BE2C (cell line): ENCODE measurements at regions not wholly inside any gene's neighbourhood (a gene's known extent, or its start where the extent isn't known, plus 50 kb on each side); places are given as distances from the start of the nearest gene placed in this dataset.

ENCODE experiments used
- DNase-seq: peaks from one replicate; pipeline ENCODE4 v3.0.0-alpha.2; 2020
- H3K27me3 ChIP-seq: fragments of 250-450 bp; sonication (Bioruptor Pico); 2 replicates; pipeline ENCODE4 v1.5.1; 2020; ENCODE audit warnings: mild to moderate bottlenecking
- H3K36me3 ChIP-seq: fragments of 250-450 bp; sonication (Bioruptor Pico); 2 replicates; pipeline ENCODE4 v1.5.1; 2020; ENCODE audit warnings: mild to moderate bottlenecking
- H3K4me1 ChIP-seq: fragments of 250-450 bp; sonication (Bioruptor Pico); 2 replicates; pipeline ENCODE4 v1.5.1; 2020
- H3K4me3 ChIP-seq: 2 replicates; pipeline ENCODE4 v1.5.1; 2011; ENCODE audit warnings: low read depth, low read length
- H3K9me3 ChIP-seq: fragments of 250-450 bp; sonication (Bioruptor Pico); 2 replicates; pipeline ENCODE4 v1.5.1; 2020
- CTCF ChIP-seq: IDR thresholded peaks from 2 replicates; pipeline ENCODE4 v1.5.1; 2012; ENCODE audit warnings: mild to moderate bottlenecking, low read depth, low read length

DNA sequence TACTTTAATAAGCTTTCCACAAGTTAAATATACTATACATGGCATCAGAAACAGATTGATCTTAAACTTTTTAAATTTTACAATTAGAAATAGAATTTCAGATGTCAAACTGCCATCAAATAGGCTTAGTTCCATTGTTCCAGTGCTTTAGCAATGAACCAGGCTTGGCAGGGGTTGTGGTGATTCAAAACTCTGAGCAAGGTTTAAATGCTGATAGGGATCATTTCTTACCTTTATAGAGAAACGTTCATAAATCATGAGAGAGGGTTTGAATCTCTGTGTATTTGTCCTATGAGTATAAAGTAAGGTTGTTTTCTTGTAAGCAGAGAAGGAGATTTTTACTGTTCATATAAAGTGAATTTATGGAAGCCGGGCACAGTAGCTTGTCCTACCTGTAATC is 794.5 kb upstream of the TBX3 start:
- no peak for TF ChIP-seq CTCF
- Histone ChIP-seq H3K9me3 (no peaks in the 10 kb centered on the region; the same call in 1 of the 2 replicates), H3K4me1 (no peaks in the 10 kb centered on the region), H3K36me3 (no peaks in the 10 kb centered on the region), H3K4me3 (no peak overlapping the region), H3K27me3 (no peaks in the 10 kb centered on the region)
- DNase-seq, result no peak

- no peaks in the 10 kb centered on the region for H3K36me3 ChIP-seq
- no peaks in the 10 kb centered on the region for H3K4me1 ChIP-seq
- H3K9me3 ChIP-seq, result no peaks in the 10 kb centered on the region
- no peak for TF ChIP-seq CTCF
- H3K4me3 ChIP-seq, result no peak overlapping the region
- DNase-seq, result no peak
- H3K27me3 ChIP-seq, result no peaks in the 10 kb centered on the region
Measured at GRCh38 chr12:115474539-115475353, 790.8 kb upstream of the TBX3 start.

- no peak overlapping the region for H3K4me3 ChIP-seq
- H3K36me3 ChIP-seq, result no peaks in the 10 kb centered on the region
- H3K4me1 ChIP-seq, result no peaks in the 10 kb centered on the region
- H3K9me3 ChIP-seq, result no peaks in the 10 kb centered on the region
- no peak for DNase-seq
- no peaks in the 10 kb centered on the region for H3K27me3 ChIP-seq
- no peak for TF ChIP-seq CTCF
Measured at GRCh38 chr12:115473257-115473956, 789.4 kb upstream of the TBX3 start.

DNA sequence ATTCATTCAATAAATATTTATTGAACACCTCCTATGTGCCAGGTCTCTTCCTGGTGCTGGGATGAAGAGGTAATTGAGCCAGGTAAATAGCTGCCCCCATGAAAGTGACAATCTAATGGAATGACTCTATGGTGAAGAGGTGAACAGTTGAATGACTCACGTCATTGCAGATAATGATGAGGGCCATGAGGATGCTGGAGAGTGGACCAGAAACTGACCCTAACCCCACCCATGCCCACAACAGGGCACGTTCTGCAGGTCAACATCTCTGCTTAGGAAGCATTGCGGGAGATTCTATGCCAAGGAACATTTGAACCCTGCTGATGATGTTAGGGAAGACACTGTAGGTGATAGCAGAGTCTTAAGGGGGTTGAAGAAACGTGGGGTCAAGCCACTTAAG is 788.9 kb upstream of the TBX3 start:
- Histone ChIP-seq H3K27me3 (no peaks in the 10 kb centered on the region), H3K36me3 (no peaks in the 10 kb centered on the region), H3K4me1 (peaks cover 4% of the 10 kb centered on the region; the same call in 1 of the 2 replicates), H3K9me3 (no peaks in the 10 kb centered on the region), H3K4me3 (no peak overlapping the region)
- TF ChIP-seq CTCF, result no peak
- no peak for DNase-seq

GRCh38 chr12:115470977-115471376 is 787.0 kb upstream of the TBX3 start:
- Histone ChIP-seq H3K4me3 (no peak overlapping the region), H3K4me1 (peaks cover 4% of the 10 kb centered on the region; the same call in 1 of the 2 replicates), H3K27me3 (no peaks in the 10 kb centered on the region), H3K9me3 (no peaks in the 10 kb centered on the region), H3K36me3 (no peaks in the 10 kb centered on the region)
- 0 out of 2 replicates have a peak, but pooled peaks have one; percentile 4 for TF ChIP-seq CTCF
- no peak for DNase-seq

GRCh38 chr12:115470526-115470925 is 786.6 kb upstream of the TBX3 start:
- Histone ChIP-seq H3K9me3 (no peaks in the 10 kb centered on the region), H3K4me1 (peaks cover 4% of the 10 kb centered on the region; the same call in 1 of the 2 replicates), H3K36me3 (no peaks in the 10 kb centered on the region), H3K4me3 (no peak overlapping the region), H3K27me3 (no peaks in the 10 kb centered on the region)
- no peak for DNase-seq
- no peak for TF ChIP-seq CTCF
